HG03045 (cell line): ENCODE measurements at regions not wholly inside any gene's neighbourhood (a gene's known extent, or its start where the extent isn't known, plus 50 kb on each side); places are given as distances from the start of the nearest gene placed in this dataset.
"Not testable (repeated sequence)": the region's sequence is repeated elsewhere in the genome, so short reads cannot be mapped to it uniquely, and the experiment has no call there.

Experiments used
- ATAC-seq: cut with Tn5 transposase; IDR thresholded peaks from one replicate; pipeline ENCODE4 v1.9.1; 2021; ENCODE audit warnings: mild to moderate bottlenecking, moderate library complexity; ENCODE audit not compliant: unreplicated experiment

DNA sequence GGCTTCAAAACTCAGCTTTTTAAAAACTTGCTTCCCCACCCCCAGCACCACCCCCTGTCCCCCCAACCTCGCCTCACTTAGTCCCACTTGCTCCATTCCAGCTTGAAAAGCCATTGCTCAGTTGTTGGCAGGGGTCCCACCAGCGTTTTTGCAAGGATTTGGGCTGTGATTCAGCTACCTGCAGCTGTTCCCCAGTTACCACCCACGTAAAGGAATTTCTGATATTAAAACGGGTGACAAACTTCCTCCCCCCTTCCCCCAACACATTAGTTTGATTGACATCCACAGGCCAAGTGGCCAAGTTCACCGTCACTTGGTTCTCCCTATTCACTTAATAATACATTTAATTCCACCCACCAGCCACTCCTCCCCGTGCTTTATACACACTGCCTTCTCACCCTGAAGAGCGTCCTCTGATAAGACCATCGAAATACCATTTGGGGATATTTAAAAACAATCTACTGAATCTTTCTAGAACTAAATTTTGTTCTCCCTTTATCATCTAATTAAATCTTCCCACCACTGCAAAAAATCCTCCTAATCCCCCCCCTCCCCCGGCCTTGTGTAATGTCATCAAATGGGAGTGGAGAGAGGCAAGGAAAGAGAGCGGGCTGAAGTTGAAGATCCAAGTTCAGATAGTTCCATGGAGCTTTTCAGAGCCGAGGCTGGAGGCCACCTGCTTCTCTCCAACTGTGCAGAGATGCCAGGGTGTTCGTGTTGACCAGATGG is 55.1 kb downstream of the SOX9 start:
- ATAC-seq, result no peak

DNA sequence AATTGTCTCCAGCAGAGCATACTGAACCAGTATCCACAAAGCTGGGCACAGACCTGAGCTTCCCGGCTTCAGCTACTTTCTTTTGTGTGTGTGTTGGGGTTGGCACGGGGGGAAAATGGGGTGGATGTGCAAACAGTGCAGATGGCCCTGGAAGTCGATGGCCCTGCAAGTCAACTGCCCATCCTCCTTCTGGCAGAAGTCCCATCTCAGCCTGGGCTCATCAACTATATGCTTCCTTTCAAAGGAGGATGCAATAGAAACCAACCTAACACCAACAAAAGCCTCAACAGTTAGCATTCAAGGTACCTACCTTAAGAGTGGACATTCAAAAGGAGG is 55.7 kb downstream of the SOX9 start:
- ATAC-seq, result no peak

GRCh38 chr17:72176951-72177660 is 56.3 kb downstream of the SOX9 start:
- ATAC-seq, result no peak

- no peak for ATAC-seq
These were observed 56.9 kb downstream of the SOX9 start for GRCh38 chr17:72177738-72178137.

DNA sequence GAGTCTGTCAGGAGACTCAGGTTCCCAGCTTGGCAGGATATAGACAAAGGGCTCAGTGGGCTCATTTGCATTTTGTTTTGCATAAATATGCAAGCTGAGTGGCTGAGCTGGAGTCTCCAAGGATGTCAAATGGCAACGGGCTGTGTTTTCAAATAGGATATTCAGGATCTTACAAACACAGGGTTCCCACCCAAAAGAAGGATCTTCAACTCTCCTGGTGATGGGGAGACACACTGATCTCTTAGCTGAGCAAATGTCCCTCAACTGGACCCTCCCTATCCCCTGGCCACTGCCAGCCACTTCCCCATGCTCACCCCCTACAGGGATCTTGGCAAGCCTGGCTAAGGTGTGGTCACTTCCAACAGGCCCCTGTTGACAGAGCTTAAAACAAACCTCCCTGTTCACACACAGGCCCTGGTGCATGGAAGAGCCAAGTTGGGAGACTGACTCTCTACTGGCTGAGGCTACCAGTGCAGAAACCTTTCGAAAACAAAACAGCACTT is 61.6 kb downstream of the SOX9 start:
- no peak for ATAC-seq

- ATAC-seq, result no peak
These were observed 62.4 kb downstream of the SOX9 start for GRCh38 chr17:72183194-72183685.

GRCh38 chr17:72184805-72185204 is 64.0 kb downstream of the SOX9 start:
- no peak for ATAC-seq

DNA sequence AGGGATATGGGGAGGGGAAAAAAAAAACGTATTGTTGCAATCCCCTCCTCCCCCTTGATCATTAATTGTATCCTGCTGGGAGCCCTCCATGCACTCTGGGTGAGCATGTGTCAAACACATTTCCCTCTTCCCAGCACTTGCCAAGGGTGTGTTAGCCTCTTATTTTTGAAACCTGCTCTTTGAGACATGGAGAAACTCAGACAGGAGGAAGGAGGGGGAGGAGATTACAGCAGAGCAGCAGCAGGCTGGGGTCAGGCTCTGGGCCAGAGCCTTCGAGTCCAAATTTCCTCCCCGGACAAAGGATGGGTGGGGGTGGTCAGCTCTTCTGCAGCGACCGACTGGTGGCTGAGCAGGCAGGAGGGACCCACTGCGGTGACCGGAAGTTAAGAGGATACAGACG is 64.7 kb downstream of the SOX9 start:
- ATAC-seq, result no peak

DNA sequence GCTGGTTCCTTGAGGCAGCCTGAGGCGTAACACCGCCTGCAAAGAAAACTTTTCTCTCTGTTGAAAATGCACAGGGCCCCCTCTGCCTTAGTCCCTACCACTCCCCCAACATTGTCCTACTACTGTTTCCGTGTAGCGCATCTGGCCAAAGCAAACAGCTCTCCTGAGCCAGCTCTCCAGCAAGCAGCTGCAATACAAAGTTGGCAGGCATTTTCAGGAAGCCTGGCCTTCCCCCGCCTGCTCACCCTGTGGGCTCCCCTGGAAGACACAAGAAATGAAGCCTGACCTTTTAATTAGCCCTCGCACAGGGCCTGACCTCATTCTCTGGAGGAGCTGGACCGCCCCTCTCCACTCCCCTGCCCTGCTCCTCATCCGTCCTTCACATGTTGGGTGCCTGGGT is 66.7 kb downstream of the SOX9 start:
- ATAC-seq, result no peak

- ATAC-seq, result no peak
These were observed 68.0 kb downstream of the SOX9 start for GRCh38 chr17:72188801-72189200.

DNA sequence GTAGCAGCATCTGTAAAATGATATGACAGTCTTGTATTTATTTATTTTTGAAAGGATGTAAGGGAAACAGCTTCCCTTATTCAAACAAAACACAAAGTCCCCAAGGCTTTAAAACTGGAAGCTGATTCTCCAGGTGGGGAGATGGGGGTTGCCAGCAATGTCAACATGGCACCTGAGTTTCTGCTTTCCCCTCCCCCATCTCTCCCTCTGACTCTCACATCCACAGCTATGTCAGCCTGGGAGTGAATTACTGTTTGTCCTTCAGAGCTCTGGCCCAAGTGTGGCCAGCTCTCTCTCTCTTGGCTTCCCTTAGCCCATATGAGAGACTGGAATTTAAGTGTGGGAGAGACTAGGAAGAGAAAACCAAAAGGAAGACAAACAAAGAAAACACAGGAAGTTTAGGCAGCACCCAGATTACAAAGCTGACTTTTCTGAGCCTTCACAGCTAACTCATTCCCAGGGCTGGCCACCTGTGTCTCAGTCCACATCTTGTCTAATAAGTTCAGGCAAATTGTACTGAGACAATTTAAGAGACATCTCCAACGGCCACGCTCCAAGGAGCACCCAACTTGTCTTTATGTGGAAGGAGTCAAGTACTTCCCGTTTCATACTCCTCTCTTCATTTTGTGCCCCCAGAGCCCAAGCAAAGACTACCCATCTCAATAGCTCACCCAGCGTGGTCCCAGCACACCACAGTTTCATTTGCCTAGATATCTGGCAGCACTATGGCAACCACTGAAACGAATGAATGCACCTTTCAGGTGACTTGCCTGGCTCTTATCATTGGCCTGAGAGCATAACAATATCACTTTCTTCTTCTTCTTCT is 69.2 kb downstream of the SOX9 start:
- no peak for ATAC-seq

DNA sequence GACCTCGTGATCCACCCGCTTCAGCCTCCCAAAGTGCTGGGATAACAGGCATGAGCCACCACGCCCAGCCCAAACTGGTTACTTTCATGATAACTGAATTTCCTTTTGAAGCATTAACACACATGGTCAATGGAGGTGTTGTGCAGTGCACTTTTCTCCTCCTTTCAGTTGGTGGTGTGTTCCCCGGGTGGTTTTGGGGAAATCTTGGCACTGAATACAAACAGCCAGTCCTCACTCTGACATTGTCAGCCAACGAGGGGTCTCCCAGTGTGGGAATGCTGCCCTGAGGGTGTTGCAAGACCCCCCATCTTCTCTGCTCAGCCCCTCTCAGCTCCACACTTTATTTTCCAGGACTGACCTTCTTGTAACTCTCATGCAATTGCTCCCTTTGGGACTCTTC is 70.5 kb downstream of the SOX9 start:
- no peak for ATAC-seq

GRCh38 chr17:72191921-72192799 is 71.3 kb downstream of the SOX9 start:
- ATAC-seq, result no peak

DNA sequence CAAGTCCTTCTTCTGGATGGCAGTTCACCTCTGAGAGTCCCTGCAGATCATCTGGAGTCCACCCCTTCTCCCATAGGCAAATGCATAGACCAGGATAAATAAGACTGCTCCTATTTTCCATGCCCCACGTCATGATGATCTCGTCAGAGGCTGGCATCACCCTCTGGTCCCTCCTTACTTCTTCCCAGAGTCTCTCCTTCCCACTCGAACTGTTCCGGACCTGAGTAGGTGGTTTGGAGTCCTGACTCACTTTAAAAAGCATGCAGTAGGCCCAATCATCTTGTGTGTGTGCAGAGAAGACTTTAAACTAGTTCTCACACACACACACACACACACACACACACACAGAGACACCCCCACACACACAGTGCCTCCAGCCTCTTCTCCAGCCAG is 72.0 kb downstream of the SOX9 start:
- ATAC-seq, result no peak

GRCh38 chr17:72193391-72194106 is 72.7 kb downstream of the SOX9 start:
- no peak for ATAC-seq

DNA sequence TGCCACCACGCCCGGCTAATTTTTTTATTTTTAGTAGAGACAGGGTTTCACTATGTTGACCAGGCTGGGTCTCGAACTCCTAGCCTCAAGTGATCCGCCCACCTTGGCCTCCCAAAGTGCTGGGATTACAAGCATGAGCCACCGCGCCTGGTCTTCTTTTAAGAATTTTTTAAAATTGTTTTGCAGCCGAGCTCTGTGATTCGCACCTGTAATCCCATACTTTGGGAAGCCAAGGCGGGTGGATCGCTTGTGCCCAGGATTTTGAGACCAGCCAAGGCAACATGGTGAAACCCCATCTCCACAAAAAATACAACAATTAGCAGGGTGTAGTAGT is 73.3 kb downstream of the SOX9 start:
- ATAC-seq, result not testable (repeated sequence)

DNA sequence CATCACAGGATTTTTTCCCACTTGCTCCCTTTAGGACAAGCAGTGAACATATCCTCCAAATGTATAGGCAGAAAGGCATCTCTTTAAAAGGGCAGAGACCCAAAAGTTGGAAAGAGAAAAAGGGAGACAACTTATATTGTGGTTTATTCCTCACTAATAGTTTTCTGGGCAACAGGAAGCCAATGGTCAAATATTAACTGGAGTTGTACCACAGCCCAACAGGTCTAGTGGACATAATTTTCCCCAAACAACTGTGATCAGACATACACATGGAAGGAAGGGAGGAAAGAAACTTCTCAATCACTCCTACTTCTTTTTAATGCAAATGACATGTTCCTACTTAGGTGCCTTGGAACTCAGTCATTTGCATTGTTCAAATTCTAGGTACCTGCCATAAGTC is 78.4 kb downstream of the SOX9 start:
- ATAC-seq, result no peak

GRCh38 chr17:72204742-72205141 is 83.9 kb downstream of the SOX9 start:
- no peak for ATAC-seq

GRCh38 chr17:72205357-72205756 is 84.5 kb downstream of the SOX9 start:
- no peak for ATAC-seq

- no peak for ATAC-seq
These were observed 85.0 kb downstream of the SOX9 start for GRCh38 chr17:72205822-72206221.
